ENCODE measurements at regions not wholly inside any gene's neighbourhood (a gene's known extent, or its start where the extent isn't known, plus 50 kb on each side); places are given as distances from the start of the nearest gene placed in this dataset.

DNA sequence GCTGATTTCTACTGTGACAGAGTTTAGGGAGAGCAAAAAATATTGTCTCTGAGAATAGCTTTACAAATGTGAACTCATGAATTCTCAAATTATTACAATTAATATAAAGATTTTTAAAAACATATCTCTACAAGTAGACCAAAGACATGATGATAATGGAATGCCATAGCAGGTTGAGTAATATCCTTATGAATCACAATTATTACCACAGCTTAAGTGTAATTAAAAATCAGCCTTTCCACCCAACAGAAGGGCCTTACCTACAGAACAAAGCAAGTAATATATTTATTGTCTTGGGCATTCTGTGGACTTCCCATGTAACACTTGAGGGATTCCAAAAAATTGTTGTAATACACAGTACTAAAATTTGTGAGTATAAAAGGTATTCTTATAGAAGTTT lies 1099.6 kb upstream of the GJE1 start:
- Histone ChIP-seq H3K27ac (ENCODE audit: low read depth, low read length) (no peak overlapping the region), H3K9me3 (ENCODE audit: control insufficient read depth, insufficient read depth, low read length) (no peaks in the 10 kb centered on the region), H3K4me1 (ENCODE audit: control insufficient read depth, insufficient read depth, low read length) (no peaks in the 10 kb centered on the region), H3K27me3 (ENCODE audit: control insufficient read depth, insufficient read depth, low read length) (no peaks in the 10 kb centered on the region), H3K4me3 (ENCODE audit: low read depth, low read length) (no peak overlapping the region), H3K36me3 (ENCODE audit: control insufficient read depth, insufficient read depth, low read length) (no peaks in the 10 kb centered on the region)
- no peak for DNase-seq (ENCODE audit: low read depth in 4 of 6, low spot score in 6 of 6)

DNA sequence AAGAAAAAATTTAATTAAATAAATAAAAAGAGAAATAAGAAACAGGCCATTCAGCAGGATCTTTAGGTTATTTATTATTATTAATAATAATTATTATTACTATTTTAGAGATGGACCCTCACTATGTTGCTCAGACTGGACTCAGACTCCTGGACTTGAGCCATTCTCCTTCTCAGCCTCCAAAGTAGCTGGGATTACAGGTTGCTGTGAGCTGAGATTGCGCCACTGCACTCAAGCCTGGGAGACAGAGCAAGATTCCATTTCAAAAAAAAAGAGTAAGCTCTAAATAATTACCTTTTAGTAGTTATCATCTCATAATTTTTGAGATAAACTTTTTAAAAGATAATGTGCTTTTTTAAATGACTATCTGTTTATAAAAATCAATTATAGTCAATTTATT lies 1102.8 kb upstream of the GJE1 start:
- no peaks in the 10 kb centered on the region for H3K4me1 ChIP-seq (ENCODE audit: control insufficient read depth, insufficient read depth, low read length)
- DNase-seq (ENCODE audit: low read depth in 4 of 6, low spot score in 6 of 6), result no peak
- no peak overlapping the region for H3K4me3 ChIP-seq (ENCODE audit: low read depth, low read length)
- no peaks in the 10 kb centered on the region for H3K27me3 ChIP-seq (ENCODE audit: control insufficient read depth, insufficient read depth, low read length)
- no peaks in the 10 kb centered on the region for H3K9me3 ChIP-seq (ENCODE audit: control insufficient read depth, insufficient read depth, low read length)
- H3K36me3 ChIP-seq (ENCODE audit: control insufficient read depth, insufficient read depth, low read length), result no peaks in the 10 kb centered on the region
- no CpG with 5 or more reads among the region's 1 CpG for WGBS (ENCODE audit: insufficient coverage)
- H3K27ac ChIP-seq (ENCODE audit: low read depth, low read length), result no peak overlapping the region

DNA sequence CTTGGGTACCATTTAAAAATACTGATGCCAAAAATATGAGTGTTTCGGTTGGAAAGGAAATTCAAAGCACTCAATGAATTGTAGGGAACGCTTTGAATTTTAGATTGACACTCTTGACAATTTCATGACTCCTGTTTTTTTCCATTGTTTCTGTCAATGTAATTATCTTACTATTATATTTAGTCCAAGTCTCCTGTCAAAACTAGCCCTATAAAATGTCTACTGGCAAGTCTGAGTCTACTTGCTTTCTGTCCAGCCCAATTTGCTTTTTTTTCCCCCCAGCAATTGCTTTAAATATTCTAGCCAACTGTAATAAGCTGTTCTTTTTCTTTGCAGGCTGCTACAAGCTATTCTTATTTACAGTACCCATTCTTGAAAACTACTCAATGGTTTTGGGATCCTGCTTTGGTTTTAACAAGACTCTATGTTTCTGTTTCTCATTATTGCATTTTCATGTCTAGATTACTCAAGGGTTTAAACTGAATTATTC lies 1103.9 kb upstream of the GJE1 start:
- H3K27ac ChIP-seq (ENCODE audit: low read depth, low read length), result no peak overlapping the region
- no peaks in the 10 kb centered on the region for H3K27me3 ChIP-seq (ENCODE audit: control insufficient read depth, insufficient read depth, low read length)
- no peaks in the 10 kb centered on the region for H3K4me1 ChIP-seq (ENCODE audit: control insufficient read depth, insufficient read depth, low read length)
- DNase-seq (ENCODE audit: low read depth in 4 of 6, low spot score in 6 of 6), result peak in 1 of 6 donors; percentile 14
- no CpG with 5 or more reads among the region's 2 CpGs for WGBS (ENCODE audit: insufficient coverage)
- no peak overlapping the region for H3K4me3 ChIP-seq (ENCODE audit: low read depth, low read length)
- no peaks in the 10 kb centered on the region for H3K9me3 ChIP-seq (ENCODE audit: control insufficient read depth, insufficient read depth, low read length)
- H3K36me3 ChIP-seq (ENCODE audit: control insufficient read depth, insufficient read depth, low read length), result no peaks in the 10 kb centered on the region

DNA sequence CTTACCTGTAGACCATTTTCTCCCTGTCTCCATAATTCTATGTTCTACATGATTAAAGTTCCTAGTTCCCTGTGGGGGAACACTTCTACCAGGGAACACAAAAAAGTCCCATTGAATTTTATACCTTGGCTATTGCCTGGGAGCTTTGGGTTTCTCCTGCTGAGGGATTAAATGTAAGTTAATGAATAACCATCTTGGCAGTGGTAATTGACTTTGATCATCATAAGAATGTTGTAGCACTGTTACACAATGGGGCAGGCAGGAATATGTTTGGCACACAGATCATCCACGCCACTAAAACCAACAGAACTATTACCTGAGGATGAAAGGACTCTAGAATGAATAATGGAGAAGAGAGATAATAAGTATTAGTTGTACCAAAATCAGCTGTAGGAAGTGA lies 1106.2 kb upstream of the GJE1 start:
- DNase-seq (ENCODE audit: low read depth in 4 of 6, low spot score in 6 of 6), result no peak
- whole genome bisulfite sequencing (ENCODE audit: insufficient coverage), result no CpG with 5 or more reads among the region's 1 CpG
- H3K4me1 ChIP-seq (ENCODE audit: control insufficient read depth, insufficient read depth, low read length), result no peaks in the 10 kb centered on the region
- no peaks in the 10 kb centered on the region for H3K9me3 ChIP-seq (ENCODE audit: control insufficient read depth, insufficient read depth, low read length)
- no peaks in the 10 kb centered on the region for H3K36me3 ChIP-seq (ENCODE audit: control insufficient read depth, insufficient read depth, low read length)
- no peaks in the 10 kb centered on the region for H3K27me3 ChIP-seq (ENCODE audit: control insufficient read depth, insufficient read depth, low read length)
- no peak overlapping the region for H3K27ac ChIP-seq (ENCODE audit: low read depth, low read length)
- H3K4me3 ChIP-seq (ENCODE audit: low read depth, low read length), result no peak overlapping the region

DNA sequence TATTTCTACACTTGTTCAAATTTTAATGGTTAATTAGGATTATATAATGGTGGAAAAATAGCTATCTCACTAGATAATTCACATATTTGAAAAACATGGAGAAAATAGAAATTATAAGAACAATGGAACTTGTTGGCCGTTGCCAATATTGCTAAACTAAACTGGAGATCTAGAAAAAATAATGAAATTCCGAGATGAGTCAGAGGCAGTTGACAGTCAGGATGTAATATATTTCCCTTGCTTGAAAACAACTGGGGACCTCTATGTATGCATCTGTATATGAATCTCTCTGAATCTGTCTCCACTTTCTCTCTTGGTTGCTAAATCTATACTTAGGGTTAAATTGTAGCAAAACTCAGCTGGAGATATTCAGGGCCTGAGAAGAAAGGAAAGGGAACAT lies 1108.2 kb upstream of the GJE1 start:
- Histone ChIP-seq H3K4me1 (ENCODE audit: control insufficient read depth, insufficient read depth, low read length) (no peaks in the 10 kb centered on the region), H3K9me3 (ENCODE audit: control insufficient read depth, insufficient read depth, low read length) (no peaks in the 10 kb centered on the region), H3K36me3 (ENCODE audit: control insufficient read depth, insufficient read depth, low read length) (no peaks in the 10 kb centered on the region), H3K27me3 (ENCODE audit: control insufficient read depth, insufficient read depth, low read length) (no peaks in the 10 kb centered on the region), H3K4me3 (ENCODE audit: low read depth, low read length) (no peak overlapping the region), H3K27ac (ENCODE audit: low read depth, low read length) (no peak overlapping the region)
- DNase-seq (ENCODE audit: low read depth in 4 of 6, low spot score in 6 of 6), result no peak
- 70% methylated on average over 2 of the region's 2 CpGs for WGBS (ENCODE audit: insufficient coverage)

DNA sequence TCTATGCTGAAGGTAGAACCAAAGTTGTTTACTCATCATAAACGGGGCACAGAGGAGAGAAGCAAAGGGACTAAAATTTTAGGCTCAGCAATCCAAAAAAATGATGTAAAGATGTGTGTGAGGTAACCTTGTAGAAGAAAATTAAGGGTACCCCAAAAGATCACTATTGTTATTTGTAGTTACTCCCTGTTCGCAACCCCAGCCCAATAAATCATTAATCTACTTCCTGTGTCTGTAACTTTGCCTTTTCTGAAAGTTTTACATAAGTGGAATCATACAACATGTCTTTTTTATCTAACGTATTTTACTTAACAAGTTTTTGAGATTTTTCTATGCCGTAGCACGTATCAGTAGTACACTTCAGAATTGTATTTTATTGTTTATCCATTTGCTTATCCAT lies 1114.8 kb upstream of the GJE1 start:
- DNase-seq (ENCODE audit: low read depth in 4 of 6, low spot score in 6 of 6), result no peak
- 100% methylated on average over 1 of the region's 5 CpGs for WGBS (ENCODE audit: insufficient coverage)

DNA sequence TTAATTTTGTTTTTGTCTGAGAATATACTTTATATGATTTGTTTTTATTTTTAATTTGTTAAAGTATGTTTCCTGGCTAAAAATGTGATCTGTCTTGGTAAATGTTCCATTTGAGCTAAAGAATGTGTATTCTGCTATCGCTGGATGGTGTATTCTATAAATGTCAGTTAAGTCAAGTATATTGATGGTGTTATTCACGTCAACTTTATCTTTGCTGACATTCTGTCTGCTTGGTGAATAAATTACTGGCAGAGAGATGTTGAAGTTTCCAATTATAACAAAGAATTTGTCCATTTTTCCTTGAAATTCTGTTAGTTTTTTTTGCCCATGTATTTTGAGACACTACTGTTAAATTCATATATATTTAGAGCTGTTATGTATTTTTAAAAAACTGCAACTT lies 1131.8 kb upstream of the GJE1 start:
- DNase-seq (ENCODE audit: low read depth in 4 of 6, low spot score in 6 of 6), result no peak
- Histone ChIP-seq H3K4me3 (ENCODE audit: low read depth, low read length) (no peak overlapping the region), H3K27me3 (ENCODE audit: control insufficient read depth, insufficient read depth, low read length) (no peaks in the 10 kb centered on the region), H3K36me3 (ENCODE audit: control insufficient read depth, insufficient read depth, low read length) (no peaks in the 10 kb centered on the region), H3K4me1 (ENCODE audit: control insufficient read depth, insufficient read depth, low read length) (no peaks in the 10 kb centered on the region), H3K27ac (ENCODE audit: low read depth, low read length) (no peak overlapping the region), H3K9me3 (ENCODE audit: control insufficient read depth, insufficient read depth, low read length) (peaks cover 1% of the 10 kb centered on the region)
- WGBS (ENCODE audit: insufficient coverage), result 100% methylated on average over 1 of the region's 2 CpGs

More for the DNA sequence above, 1114.8 kb upstream of the GJE1 start:
- Histone ChIP-seq H3K4me3 (ENCODE audit: low read depth, low read length) (no peak overlapping the region), H3K27me3 (ENCODE audit: control insufficient read depth, insufficient read depth, low read length) (no peaks in the 10 kb centered on the region), H3K27ac (ENCODE audit: low read depth, low read length) (no peak overlapping the region), H3K36me3 (ENCODE audit: control insufficient read depth, insufficient read depth, low read length) (no peaks in the 10 kb centered on the region), H3K9me3 (ENCODE audit: control insufficient read depth, insufficient read depth, low read length) (peaks cover 1% of the 10 kb centered on the region), H3K4me1 (ENCODE audit: control insufficient read depth, insufficient read depth, low read length) (no peaks in the 10 kb centered on the region)

DNA sequence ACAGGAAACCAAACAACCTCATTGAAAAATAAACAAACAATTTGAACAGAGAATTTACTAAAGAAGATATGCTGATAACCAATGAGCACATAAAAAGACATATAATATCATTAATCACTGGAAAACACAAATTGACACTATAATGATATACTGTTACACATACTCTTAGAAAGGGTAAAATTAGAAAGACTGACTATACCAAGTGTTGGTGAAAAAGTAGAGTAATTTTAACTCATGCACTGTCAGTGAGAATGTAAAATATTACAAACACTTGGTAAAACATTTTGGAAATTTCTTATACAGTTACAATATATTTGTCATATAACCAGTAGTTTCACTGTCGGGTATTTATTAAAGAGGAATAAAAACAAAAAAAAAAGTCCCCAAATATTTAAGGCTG lies 1139.2 kb upstream of the GJE1 start:
- WGBS (ENCODE audit: insufficient coverage), result no CpG with 5 or more reads among the region's 1 CpG
- Histone ChIP-seq H3K4me3 (ENCODE audit: low read depth, low read length) (no peak overlapping the region), H3K27me3 (ENCODE audit: control insufficient read depth, insufficient read depth, low read length) (no peaks in the 10 kb centered on the region), H3K36me3 (ENCODE audit: control insufficient read depth, insufficient read depth, low read length) (no peaks in the 10 kb centered on the region), H3K27ac (ENCODE audit: low read depth, low read length) (no peak overlapping the region), H3K4me1 (ENCODE audit: control insufficient read depth, insufficient read depth, low read length) (no peaks in the 10 kb centered on the region), H3K9me3 (ENCODE audit: control insufficient read depth, insufficient read depth, low read length) (no peaks in the 10 kb centered on the region)
- DNase-seq (ENCODE audit: low read depth in 4 of 6, low spot score in 6 of 6), result no peak

DNA sequence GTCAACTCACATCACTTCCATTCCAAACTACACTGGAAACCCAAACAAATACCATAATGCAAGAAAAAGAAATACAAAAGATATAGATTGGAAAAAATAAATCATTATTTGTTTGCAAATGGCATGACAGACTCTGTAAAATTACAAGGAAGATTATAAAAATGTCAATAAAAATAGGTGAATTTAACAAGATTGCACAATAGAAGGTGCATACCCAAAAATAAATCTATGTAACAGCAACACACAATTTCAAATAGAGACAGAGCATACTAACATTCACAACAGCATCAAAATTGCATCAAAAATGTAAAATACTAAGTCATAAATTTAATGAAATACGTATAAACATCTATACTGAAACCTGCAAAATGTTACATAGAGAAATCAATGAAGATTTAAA lies 1140.0 kb upstream of the GJE1 start:
- no peaks in the 10 kb centered on the region for H3K9me3 ChIP-seq (ENCODE audit: control insufficient read depth, insufficient read depth, low read length)
- H3K4me3 ChIP-seq (ENCODE audit: low read depth, low read length), result no peak overlapping the region
- DNase-seq (ENCODE audit: low read depth in 4 of 6, low spot score in 6 of 6), result no peak
- H3K27ac ChIP-seq (ENCODE audit: low read depth, low read length), result no peak overlapping the region
- H3K27me3 ChIP-seq (ENCODE audit: control insufficient read depth, insufficient read depth, low read length), result no peaks in the 10 kb centered on the region
- WGBS (ENCODE audit: insufficient coverage), result no CpG with 5 or more reads among the region's 1 CpG
- no peaks in the 10 kb centered on the region for H3K4me1 ChIP-seq (ENCODE audit: control insufficient read depth, insufficient read depth, low read length)
- no peaks in the 10 kb centered on the region for H3K36me3 ChIP-seq (ENCODE audit: control insufficient read depth, insufficient read depth, low read length)

DNA sequence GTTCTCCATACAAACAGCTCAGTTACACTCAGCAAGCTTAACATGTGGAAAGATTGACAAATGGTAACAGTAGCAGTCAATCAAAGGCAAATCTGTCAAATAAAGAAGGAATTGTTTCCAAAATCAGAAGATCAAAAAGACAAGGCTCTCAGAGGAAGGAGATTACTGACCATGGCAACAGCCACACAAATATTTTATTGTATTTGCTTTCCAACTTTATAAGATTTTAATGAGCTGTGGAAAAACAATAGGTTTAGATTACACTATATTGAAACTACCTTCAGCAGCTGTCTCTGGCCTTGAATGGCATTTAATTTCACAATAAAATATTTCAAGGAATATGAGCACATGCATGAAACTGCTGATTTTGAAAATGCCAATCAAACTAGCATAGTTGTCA lies 1143.9 kb upstream of the GJE1 start:
- Histone ChIP-seq H3K36me3 (ENCODE audit: control insufficient read depth, insufficient read depth, low read length) (no peaks in the 10 kb centered on the region), H3K4me1 (ENCODE audit: control insufficient read depth, insufficient read depth, low read length) (no peaks in the 10 kb centered on the region), H3K27me3 (ENCODE audit: control insufficient read depth, insufficient read depth, low read length) (no peaks in the 10 kb centered on the region), H3K4me3 (ENCODE audit: low read depth, low read length) (no peak overlapping the region), H3K9me3 (ENCODE audit: control insufficient read depth, insufficient read depth, low read length) (no peaks in the 10 kb centered on the region), H3K27ac (ENCODE audit: low read depth, low read length) (no peak overlapping the region)
- DNase-seq (ENCODE audit: low read depth in 4 of 6, low spot score in 6 of 6), result no peak
